ENCODE measurements at regions not wholly inside any gene's neighbourhood (a gene's known extent, or its start where the extent isn't known, plus 50 kb on each side); places are given as distances from the start of the nearest gene placed in this dataset.
A peak's percentile ranks its signal among the peaks of the same experiment; 100 is the strongest.
"Not testable (repeated sequence)": the region's sequence is repeated elsewhere in the genome, so short reads cannot be mapped to it uniquely, and the experiment has no call there.

DNA sequence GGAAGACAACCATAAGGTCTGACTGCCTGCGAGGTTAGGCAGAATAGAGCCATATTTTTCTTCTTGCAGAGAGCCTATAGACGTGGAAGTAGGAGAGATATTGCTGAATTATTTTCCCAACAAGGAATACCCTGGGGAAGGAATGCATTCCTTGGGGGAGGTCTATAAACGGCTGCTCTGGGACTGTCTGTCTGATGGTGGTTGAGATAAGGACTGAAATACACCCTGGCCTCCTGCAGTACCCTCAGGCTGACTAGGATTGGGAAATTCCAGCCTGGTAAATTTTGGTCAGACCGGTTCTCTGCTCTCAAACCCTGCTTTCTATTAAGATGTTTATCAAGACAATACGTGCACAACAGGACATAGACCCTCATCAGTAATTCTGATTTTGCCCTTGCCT lies 617.5 kb upstream of the GRIN3A start:
- no peak for DNase-seq

DNA sequence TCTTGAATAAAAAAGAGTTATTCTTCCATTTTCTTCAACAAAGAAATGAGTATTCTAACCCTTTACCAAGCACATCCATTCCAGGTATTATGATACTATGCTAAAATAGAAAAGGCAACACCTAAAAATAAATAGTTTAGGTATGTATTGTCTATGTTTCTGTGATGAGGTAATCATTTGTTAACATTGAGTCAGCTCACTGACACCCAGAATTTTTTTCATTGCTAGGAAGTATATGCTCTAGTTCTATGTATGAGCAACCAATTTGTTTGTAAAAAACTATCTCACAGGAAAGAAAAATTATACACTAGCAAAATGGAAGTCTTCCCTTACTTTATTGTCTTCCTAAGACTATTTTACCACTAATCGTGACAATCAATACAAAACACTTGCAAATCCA lies 615.6 kb upstream of the GRIN3A start:
- DNase-seq, result no peak

DNA sequence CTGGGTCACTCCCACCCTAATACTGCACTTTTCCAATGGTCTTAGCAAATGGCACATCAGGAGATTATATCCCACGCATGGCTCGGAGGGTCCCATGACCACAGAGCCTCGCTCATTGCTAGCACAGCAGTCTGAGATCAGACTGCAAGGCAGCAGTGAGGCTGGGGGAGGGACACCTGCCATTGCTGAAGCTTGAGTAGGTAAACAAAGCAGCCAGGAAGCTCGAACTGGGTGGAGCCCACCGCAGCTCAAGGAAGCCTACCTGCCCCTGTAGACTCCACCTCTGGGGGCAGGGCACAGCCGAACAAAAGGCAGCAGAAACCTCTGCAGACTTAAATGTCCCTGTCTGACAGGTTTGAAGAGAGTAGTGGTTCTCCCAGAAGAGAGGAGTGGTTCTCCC lies 599.0 kb upstream of the GRIN3A start:
- not testable (repeated sequence) for DNase-seq

DNA sequence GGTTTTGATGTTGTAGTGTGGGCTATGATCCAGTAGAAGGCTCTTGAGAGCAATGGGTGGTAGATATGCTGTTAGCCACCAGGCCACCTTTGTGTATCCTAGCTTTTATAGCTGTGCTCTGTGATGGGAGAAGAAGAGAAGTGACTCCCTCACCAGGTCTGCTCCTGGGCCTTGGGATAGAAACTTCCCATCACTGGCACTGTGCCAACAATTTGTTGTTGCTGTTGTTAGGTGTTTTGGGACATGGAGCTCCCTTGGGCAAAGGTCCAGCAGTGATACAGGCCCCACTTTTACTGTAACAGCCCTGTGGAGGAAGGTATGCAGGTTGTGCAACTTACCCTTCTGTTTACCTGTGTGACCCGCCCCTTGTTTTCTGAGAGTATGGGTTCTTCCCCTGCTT lies 570.9 kb upstream of the GRIN3A start:
- no peak for DNase-seq

DNA sequence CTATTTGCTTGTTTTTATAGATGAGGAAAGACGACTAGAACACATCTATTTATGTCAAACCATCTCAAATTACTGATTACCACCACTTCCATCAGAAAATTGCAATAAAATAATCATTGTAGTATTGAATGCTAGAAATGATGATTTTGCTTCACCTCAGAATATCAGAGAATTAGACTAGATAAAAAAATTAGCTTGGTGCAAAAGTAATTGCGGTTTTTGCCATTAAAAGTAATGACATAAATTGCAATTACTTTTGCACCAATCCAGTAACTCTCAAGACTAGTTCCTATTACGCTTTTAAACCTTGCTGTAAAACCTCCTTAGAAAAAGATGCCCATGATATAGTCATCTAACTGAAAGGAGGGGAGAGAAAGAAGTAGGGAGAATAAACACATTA lies 556.7 kb upstream of the GRIN3A start:
- no peak for DNase-seq

DNA sequence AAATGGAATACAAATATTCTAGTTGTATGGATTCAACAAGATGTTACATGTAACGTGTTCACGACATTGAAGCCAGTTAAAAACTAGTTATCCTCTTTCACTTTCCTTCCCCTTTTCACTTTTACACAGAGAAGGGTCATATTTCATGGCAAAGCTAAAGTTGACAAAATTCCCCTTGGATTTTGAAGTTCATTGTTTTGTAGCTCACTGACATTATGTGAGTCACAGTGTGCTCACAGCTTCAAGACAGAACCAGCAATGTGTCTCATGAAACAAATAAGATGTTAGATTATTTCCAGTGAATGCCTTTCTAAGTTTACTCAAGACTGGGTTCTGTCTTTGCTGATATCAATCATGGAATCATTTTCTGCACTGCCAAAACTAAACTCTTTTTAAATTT lies 535.5 kb upstream of the GRIN3A start:
- peak; percentile 19 for DNase-seq

DNA sequence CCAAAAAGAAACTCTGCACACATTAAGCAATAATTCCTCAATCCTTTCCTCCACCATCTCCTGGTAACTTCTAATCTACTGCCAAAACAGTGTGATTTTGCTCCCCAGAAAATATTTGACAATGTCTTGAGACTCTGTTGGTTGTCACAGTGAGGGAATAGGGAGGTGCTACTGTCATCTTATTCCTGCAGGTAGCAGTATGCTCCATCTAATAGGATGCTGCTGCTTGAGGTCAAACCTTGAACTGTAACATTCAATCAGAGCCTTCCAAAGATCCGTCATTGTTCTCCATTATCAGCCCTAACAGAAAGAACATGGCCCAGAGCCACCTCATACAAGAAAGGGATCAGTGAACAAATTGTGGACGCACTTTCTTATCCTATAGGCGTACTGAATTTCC lies 514.7 kb upstream of the GRIN3A start:
- no peak for DNase-seq

DNA sequence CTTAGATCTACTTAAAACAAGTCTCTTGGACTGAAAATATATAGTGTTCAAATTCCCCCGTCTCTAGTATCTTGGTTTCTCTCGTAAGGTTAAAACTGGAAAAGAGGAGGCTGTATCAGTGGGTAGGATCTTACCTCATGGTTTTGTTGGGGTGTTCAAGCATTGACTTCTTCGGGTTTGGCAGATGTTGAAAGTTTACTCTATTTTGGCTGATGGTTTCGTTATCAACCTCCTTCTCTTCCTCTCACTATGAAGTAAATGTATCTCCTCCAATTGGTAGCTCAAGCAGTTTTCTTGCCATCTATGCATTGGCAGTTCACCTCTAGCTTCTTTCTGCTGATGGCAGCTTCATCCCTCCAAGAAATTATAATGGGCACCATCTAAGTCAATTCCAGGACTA lies 506.5 kb upstream of the GRIN3A start:
- no peak for DNase-seq

DNA sequence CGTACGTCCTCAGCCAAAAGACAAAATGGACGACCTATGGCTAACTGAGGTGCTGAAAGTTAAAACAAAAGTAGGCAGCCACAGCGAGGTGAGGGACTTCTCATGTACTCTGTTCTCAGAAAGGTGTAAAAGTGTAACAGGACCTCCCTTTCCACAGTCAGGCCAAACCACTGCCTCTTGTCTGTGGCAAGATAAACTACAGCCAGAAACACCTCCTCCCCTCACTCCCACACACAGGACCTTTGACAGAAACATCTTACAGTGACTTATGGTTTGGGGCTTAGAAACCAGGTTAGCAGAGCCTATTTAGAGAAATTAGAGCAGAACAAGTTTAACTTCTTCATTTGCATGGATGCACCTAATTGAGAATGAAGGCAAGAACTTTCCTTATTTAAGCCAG lies 499.1 kb upstream of the GRIN3A start:
- no peak for DNase-seq

DNA sequence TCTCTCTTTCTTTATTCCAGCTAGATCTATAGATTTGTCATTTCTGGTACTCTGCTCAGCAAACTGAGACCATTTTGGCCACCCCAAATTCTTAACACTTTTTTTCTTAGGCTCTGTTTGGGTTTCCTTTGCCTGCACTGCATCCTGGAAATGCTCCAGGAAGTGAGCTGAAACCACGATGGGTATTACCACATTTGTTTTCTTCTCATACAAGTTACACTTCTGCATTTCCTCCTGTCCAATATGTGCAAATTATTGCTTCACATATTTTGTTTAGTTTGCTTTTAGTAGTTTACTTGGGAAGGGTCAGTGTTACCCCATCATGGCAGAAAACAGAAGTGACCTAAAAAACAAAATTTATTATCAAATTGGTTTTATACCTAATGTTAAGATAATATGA lies 498.6 kb upstream of the GRIN3A start:
- DNase-seq, result no peak

DNA sequence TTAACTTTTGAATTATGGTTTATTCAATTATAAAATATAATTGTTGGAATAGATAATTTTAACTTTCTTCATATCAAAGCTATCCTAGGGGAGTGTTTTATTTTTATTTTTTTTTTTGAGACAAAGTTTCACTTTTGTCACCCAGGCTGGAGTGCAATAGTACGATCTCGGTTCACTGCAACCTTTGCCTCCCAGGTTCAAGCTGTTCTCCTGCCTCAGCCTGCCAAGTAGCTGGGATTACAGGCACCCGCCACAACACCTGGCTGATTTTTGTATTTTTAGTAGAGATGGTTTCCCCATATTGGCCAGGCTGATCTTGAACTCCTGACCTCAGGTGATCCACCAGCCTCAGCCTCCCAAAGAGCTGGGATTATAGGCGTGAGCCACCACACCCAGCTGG lies 489.0 kb upstream of the GRIN3A start:
- DNase-seq, result not testable (repeated sequence)

DNA sequence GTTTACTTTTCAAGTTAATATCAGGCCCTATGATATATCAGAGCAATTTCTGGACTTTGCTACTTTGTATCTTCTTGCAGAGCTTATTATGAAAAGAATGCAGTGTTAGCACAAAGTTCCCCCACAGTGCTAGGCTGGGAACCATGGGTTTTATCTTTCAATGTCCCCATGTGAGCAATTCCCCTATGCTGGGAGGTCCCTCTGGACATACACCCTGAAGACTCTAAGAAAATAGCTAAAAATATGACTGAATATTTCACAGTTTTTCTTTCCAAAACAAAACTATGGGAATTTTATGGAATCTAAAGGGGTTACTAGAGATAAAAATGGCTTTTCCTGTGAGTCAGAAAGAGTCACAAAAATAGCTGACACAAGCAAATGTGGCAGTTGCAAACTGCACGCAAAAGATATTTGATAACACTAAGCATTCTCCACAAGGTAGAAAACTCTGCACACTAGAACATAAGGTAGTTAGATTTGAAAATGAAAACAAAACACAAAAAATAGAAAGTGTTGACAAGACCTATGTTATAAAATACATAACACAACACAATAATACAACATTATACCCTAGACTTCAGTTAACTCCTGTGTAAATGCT lies 487.5 kb upstream of the GRIN3A start:
- DNase-seq, result no peak

DNA sequence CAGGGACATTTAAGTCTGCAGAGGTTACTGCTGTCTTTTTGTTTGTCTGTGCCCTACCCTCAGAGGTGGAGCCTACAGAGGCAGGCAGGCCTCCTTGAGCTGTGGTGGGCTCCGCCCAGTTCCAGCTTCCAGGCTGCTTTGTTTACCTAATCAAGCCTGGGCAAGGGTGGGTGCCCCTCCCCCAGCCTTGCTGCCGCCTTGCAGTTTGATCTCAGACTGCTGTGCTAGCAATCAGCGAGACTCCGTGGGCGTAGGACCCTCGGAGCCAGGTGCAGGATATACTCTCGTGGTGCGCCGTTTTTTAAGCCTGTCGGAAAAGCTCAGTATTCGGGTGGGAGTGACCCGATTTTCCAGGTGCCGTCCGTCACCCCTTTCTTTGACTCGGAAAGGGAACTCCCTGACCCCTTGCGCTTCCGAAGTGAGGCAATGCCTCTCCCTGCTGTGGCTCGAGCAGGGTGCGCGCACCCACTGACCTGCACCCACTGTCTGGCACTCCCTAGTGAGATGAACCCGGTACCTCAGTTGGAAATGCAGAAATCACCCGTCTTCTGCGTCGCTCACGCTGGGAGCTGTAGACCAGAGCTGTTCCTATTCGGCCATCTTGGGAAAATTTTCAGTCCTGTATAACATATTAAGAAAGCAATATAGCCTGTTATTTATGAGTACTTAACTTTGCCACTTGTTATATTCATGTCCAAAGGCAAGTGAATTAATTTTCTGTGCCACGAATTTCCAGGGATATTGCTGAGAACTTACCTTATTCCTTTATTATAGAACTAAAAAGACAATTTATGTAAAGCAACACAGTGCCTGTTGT lies 485.1 kb upstream of the GRIN3A start:
- not testable (repeated sequence) for DNase-seq

DNA sequence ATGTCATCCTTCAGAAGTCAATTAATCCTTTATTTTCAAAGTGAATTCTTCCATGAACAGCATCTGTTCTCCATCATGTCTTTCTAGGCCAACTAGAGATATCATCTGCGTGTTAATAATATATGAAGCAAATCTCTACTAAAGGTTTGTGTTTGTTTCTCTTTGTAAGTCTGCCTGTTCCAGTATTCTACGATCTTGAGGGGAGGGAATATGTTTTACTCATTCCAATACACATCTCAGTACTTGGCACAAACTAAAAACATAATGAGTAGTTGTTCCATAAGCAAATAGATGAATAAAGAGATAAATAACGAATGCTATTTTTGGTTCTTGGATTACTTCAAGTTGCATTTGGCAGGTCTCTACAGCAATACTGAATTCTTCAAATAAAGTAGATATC lies 470.7 kb upstream of the GRIN3A start:
- DNase-seq, result no peak

DNA sequence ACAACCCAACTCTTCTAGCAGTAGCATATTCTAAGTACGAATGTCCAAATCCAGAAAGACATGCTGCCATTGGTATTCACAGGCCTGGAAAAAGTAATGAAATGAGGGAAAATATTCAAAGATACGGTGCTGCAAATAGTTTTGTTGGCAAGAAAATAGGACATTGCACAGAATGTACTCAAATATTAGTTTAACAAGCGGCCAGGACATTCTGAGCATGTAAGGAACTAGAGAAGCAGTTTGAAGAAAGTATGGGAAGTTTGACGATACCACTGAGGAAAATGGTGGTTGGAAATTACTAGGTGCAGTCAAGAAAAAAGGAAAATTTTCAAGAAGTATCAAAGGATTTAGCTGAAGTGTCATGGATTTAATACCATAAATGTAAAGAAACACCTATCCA lies 468.0 kb upstream of the GRIN3A start:
- no peak for DNase-seq

DNA sequence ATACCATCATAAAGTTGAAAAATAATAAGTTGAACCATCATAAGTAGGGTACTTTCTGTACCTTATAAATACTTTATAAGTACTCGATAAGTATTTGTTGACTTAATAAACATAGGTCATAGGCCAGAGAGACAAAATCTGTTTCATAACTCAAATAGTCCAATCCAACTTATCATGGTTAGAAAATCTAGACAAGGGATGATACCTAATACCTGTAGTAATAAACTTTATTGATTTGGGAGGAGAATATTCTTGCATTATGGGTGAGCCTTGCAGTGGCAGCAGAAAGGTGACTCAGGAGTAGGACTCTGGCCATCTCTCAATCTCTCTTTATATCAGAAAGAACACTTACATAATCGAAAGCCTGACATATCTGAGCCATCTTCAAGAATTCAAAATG lies 466.8 kb upstream of the GRIN3A start:
- no peak for DNase-seq

DNA sequence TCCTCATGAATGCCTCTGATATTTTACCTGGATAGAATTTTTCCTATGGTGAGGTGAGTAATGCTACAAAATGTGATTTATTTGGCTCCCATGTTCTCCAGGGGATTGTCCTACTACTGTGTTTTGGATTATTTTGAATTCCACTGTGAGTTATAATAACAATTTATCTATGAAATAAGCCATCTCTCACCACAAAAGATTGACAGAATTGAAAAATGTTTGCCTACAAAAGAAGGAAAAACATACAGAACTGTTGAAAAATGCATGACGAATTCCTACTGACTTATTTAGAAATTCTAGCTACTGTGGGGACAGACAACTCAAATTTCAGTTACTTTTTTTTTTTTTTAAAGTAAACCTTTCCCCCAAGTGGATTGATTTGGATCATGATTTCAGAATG lies 463.7 kb upstream of the GRIN3A start:
- DNase-seq, result no peak

DNA sequence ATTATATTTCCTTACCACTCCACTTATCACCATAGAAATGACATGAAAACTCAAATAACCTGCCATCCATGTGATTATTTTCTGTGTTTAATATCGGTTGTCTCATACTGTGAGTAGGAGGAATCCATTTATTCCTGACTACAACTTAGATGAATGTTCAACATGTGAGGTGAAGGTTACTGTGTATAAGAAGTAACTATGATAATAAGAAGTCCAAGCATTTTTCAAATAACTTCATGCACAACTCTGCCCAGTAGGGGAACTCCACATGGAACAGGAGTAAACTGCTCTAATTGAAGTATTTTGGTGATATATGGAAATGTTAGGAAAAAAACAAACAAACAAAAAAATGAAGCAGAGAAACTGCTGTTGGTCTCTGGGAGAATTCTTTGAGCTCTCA lies 447.5 kb upstream of the GRIN3A start:
- peak; percentile 34 for DNase-seq

DNA sequence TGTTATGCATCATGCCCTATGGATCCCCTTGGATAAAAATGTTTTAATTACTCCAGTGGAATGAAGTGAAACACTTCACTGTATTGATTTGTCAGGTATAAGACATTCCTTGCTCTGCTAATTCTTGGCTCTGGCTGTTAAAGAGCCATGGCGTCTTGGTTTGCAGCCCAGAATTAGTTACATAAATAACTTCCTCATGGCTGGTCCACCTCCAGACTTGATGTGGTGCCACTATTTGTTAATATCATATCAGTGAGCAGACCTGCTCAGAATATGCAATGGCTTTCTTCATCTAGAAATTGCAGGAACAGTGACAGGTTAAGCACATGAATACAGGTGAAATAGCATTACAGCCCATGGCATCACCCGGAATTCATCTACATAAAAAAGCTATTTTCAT lies 446.9 kb upstream of the GRIN3A start:
- DNase-seq, result no peak

DNA sequence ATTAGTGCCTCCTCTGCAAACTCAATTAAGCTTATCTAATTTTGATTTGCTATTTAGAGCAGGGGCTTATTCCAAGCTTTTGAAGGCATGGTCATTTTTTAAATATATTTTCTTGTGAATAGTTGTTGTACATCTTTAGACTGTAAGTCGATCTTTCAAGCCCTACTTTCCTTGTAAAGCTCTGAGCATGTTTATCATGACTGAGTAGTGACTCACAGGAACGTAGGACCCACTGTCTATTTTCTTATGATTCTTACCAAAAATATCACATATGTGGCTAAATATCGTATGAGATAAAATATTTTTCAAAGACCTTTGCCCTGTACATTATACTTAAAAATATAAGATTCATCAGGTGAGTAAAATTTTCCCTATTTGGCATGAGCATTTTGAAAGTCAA lies 440.4 kb upstream of the GRIN3A start:
- DNase-seq, result no peak

DNA sequence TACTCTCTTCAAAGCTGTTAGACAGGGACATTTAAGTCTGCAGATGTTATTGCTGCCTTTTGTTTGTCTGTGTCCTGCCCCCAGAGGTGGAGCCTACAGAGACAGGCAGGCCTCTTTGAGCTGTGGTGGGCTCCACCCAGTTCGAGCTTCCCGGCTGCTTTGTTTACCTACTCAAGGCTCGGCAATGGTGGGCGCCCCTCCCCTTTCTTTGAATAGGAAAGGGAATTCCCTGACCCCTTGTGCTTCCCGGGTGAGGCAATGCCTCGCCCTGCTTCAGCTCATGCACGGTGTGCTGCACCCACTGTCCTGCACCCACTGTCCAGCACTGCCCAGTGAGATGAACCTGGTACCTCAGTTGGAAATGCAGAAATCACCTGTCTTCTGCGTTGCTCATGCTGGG lies 435.8 kb upstream of the GRIN3A start:
- not testable (repeated sequence) for DNase-seq

DNA sequence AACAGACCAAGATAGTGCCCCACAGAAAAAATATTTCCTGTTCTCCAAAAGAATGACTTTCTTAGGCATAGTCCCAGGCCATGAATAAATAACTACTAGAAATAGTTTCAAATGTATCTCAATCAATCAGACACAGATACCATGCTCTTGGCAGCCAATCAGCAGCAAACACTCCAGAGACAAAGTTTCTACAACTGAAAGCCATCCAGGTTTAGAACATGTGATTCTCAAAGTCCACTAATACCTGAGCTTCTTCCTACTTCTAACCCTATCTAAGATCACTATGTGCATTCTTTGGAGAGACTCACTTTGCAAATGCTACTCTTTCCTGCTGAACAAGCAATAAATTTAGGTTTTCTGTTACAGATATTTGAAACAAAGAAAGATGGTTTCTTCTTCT lies 425.8 kb upstream of the GRIN3A start:
- no peak for DNase-seq

DNA sequence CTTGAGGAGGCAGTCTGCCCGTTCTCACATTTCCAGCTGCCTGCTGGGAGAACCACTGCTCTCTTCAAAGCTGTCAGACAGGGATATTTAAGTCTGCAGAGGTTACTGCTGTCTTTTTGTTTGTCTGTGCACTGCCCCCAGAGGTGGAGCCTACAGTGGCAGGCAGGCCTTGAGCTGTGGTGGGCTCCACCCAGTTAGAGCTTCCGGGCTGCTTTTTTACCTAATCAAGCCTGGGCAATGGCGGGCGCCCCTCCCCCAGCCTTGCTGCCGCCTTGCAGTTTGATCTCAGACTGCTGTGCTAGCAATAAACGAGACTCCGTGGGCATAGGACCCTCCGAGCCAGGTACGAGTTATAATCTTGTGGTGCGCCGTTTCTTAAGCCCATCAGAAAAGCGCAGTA lies 414.6 kb upstream of the GRIN3A start:
- DNase-seq, result not testable (repeated sequence)

DNA sequence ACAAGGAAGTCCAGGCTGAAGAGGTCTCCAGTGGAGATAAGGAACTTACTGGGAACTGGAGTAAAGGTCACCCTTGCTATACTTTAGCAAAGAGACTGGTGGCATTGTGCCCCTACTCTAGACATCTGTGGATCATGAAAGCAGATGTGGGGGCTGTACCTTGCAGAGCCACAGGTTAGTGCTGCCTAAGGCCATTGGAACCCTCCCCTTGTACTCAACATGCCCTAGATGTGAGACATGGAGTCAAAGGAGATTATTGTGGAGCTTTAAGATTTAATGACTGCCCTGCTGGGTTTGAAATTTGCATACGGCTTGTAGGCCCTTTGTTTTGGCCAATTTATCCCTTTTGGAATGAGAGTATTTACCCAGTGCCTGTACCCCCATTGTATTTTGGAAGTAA lies 397.3 kb upstream of the GRIN3A start:
- no peak for DNase-seq

DNA sequence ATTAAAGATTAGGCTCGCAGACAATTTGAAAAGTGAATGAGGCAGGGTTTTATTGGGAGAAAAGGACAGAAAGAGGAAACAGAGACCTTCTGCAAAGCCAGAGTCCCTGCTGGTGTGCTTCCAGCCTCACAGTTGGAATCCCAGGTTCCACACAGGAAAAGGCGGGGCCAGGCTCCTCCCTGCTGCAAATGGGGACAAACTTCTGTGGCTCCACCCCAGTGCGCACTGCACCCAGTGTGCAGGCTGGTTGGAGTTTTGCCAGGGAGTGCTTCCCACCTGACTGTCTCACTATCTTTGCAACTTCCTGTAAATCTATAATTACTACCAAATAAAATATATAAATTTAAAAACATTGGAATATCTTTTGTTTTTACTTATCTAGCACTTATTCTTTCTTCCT lies 386.0 kb upstream of the GRIN3A start:
- DNase-seq, result no peak

Measured in kidney glomerular epithelial cell (primary cell).